Gastrocnemius medialis (tissue), 4 donors: ENCODE measurements at regions not wholly inside any gene's neighbourhood (a gene's known extent, or its start where the extent isn't known, plus 50 kb on each side); places are given as distances from the start of the nearest gene placed in this dataset.

ENCODE experiments used
- POLR2A ChIP-seq, 2 donors: fragments of 450-650 bp; IDR thresholded peaks; one replicate each; pipeline ENCODE4 v1.6.1; 2017; ENCODE audit warnings: antibody characterized with exemption in 2 of 2, mild to moderate bottlenecking in 2 of 2, moderate library complexity in 2 of 2
- TF ChIP-seq, protein P1 (sequence below), 5 experiments: fragments of 450-650 bp in 3 of 5; fragments of 200-600 bp in 2 of 5; sonication (generic) in 2 of 5; IDR thresholded peaks in 4 of 5; conservative IDR thresholded peaks in 1 of 5; 1 replicate in 4 of 5; 2 replicates in 1 of 5; pipeline ENCODE4 v1.5.1; 2016 to 2019; ENCODE audit warnings: antibody characterized with exemption in 5 of 5, mild to moderate bottlenecking in 3 of 5, moderate library complexity in 3 of 5

DNA sequence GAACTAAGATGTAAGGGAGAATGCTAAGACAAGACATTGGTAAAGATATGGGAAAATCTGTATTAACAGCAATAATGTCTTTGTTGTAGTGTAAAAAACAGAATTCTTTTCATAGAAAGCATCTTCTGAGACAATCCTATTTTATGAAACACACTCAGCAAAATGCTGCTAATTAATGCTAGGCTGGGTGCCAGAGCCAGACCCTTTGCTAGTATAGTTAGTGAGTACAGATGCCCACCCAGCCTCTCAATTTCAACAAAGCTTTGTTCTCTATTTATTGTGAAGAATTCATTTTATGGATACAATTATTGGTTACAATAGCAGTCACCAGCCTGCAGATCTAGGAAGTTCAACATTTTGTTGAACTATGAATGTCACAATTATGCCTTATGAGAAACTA, 131.0 kb downstream of the SEM1 start:
- TF ChIP-seq, protein P1, sequence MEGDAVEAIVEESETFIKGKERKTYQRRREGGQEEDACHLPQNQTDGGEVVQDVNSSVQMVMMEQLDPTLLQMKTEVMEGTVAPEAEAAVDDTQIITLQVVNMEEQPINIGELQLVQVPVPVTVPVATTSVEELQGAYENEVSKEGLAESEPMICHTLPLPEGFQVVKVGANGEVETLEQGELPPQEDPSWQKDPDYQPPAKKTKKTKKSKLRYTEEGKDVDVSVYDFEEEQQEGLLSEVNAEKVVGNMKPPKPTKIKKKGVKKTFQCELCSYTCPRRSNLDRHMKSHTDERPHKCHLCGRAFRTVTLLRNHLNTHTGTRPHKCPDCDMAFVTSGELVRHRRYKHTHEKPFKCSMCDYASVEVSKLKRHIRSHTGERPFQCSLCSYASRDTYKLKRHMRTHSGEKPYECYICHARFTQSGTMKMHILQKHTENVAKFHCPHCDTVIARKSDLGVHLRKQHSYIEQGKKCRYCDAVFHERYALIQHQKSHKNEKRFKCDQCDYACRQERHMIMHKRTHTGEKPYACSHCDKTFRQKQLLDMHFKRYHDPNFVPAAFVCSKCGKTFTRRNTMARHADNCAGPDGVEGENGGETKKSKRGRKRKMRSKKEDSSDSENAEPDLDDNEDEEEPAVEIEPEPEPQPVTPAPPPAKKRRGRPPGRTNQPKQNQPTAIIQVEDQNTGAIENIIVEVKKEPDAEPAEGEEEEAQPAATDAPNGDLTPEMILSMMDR (IDR thresholded peaks at IDR 0.05 in 4 of 5, conservative IDR thresholded peaks at IDR 0.05 in 1 of 5), result no peak
- no peak for TF ChIP-seq POLR2A (IDR thresholded peaks at IDR 0.05)
